Hepatocyte (in vitro differentiated cells): ENCODE measurements at regions not wholly inside any gene's neighbourhood (a gene's known extent, or its start where the extent isn't known, plus 50 kb on each side); places are given as distances from the start of the nearest gene placed in this dataset.

Experiments
- DNase-seq: peaks from one replicate; pipeline ENCODE4 v3.0.0-alpha.2; 2016; ENCODE audit warnings: low spot score
- H2AFZ ChIP-seq: fragments of 200-600 bp; sonication (generic); 2 replicates; pipeline ENCODE4 v1.6.0; 2016; ENCODE audit warnings: antibody characterized with exemption, mild to moderate bottlenecking
- H3K27ac ChIP-seq: fragments of 200-600 bp; sonication (generic); 2 replicates; pipeline ENCODE4 v1.5.1; 2016; ENCODE audit warnings: mild to moderate bottlenecking
- H3K27me3 ChIP-seq: fragments of 200-600 bp; sonication (generic); 2 replicates; pipeline ENCODE4 v1.6.1; 2016
- H3K36me3 ChIP-seq: fragments of 200-600 bp; sonication (generic); replicated peaks from 2 replicates; pipeline ENCODE4 v1.5.1; 2016; ENCODE audit warnings: low read depth; ENCODE audit not compliant: insufficient read depth
- H3K4me1 ChIP-seq: fragments of 200-600 bp; sonication (generic); 2 replicates; pipeline ENCODE4 v1.5.1; 2016; ENCODE audit warnings: mild to moderate bottlenecking, moderate library complexity; ENCODE audit not compliant: insufficient read depth
- H3K4me2 ChIP-seq: fragments of 200-600 bp; sonication (generic); 2 replicates; pipeline ENCODE4 v1.6.0; 2016
- H3K4me3 ChIP-seq: fragments of 200-600 bp; sonication (generic); 2 replicates; pipeline ENCODE4 v1.5.1; 2016; ENCODE audit warnings: mild to moderate bottlenecking
- H3K79me2 ChIP-seq: fragments of 200-600 bp; sonication (generic); 2 replicates; pipeline ENCODE4 v1.6.0; 2017; ENCODE audit warnings: mild to moderate bottlenecking
- H3K9me2 ChIP-seq: fragments of 200-600 bp; sonication (generic); replicated peaks from 2 replicates; pipeline ENCODE4 v1.6.0; 2017; ENCODE audit warnings: mild to moderate bottlenecking; ENCODE audit not compliant: insufficient read depth
- H3K9me3 ChIP-seq: fragments of 200-600 bp; sonication (generic); 2 replicates; pipeline ENCODE4 v1.5.1; 2016; ENCODE audit warnings: low read depth, mild to moderate bottlenecking
- H4K20me1 ChIP-seq: fragments of 200-600 bp; sonication (generic); 2 replicates; pipeline ENCODE4 v1.6.0; 2016; ENCODE audit warnings: mild to moderate bottlenecking; ENCODE audit not compliant: insufficient read depth, poor library complexity, severe bottlenecking
- EZH2 ChIP-seq: fragments of 200-600 bp; sonication (generic); IDR thresholded peaks from 2 replicates; pipeline ENCODE4 v1.6.1; 2016; ENCODE audit warnings: antibody characterized with exemption, mild to moderate bottlenecking, borderline replicate concordance
- EZH2phosphoT487 ChIP-seq: fragments of 200-600 bp; sonication (generic); IDR thresholded peaks from one replicate; pipeline ENCODE4 v1.6.1; 2018; ENCODE audit warnings: antibody characterized with exemption, mild to moderate bottlenecking, low read depth, moderate library complexity; ENCODE audit not compliant: unreplicated experiment, severe bottlenecking
- WGBS: methylation state at CpG from one replicate; pipeline ENCODE4 v1.1.6; 2016; ENCODE audit warnings: low lambda C conversion rate; ENCODE audit errors: missing lambda C conversion rate; 5-methylcytosine and 5-hydroxymethylcytosine counted together
- TF ChIP-seq, protein P1 (sequence below): fragments of 200-600 bp; sonication (generic); IDR thresholded peaks from 2 replicates; pipeline ENCODE4 v1.5.1; 2016; ENCODE audit warnings: antibody characterized with exemption, mild to moderate bottlenecking; ENCODE audit not compliant: poor library complexity

- Histone ChIP-seq H3K4me1 (no peaks in the 10 kb centered on the region), H3K27ac (no peak overlapping the region), H3K4me3 (no peak overlapping the region), H2AFZ (no peak overlapping the region), H3K9me3 (no peaks in the 10 kb centered on the region), H3K4me2 (no peak overlapping the region), H3K79me2 (no peaks in the 10 kb centered on the region), H3K27me3 (no peaks in the 10 kb centered on the region), H4K20me1 (no peaks in the 10 kb centered on the region), H3K9me2 (no peaks in the 10 kb centered on the region), H3K36me3 (no peaks in the 10 kb centered on the region)
- WGBS = 36% methylated on average over 2 of the region's 2 CpGs
- TF ChIP-seq EZH2phosphoT487 (no peak), EZH2 (no peak)
- TF ChIP-seq, protein P1, sequence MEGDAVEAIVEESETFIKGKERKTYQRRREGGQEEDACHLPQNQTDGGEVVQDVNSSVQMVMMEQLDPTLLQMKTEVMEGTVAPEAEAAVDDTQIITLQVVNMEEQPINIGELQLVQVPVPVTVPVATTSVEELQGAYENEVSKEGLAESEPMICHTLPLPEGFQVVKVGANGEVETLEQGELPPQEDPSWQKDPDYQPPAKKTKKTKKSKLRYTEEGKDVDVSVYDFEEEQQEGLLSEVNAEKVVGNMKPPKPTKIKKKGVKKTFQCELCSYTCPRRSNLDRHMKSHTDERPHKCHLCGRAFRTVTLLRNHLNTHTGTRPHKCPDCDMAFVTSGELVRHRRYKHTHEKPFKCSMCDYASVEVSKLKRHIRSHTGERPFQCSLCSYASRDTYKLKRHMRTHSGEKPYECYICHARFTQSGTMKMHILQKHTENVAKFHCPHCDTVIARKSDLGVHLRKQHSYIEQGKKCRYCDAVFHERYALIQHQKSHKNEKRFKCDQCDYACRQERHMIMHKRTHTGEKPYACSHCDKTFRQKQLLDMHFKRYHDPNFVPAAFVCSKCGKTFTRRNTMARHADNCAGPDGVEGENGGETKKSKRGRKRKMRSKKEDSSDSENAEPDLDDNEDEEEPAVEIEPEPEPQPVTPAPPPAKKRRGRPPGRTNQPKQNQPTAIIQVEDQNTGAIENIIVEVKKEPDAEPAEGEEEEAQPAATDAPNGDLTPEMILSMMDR = no peak
- no peak for DNase-seq
These were observed 481.9 kb downstream of the METTL4 start for GRCh38 chr18:2089396-2089795.

DNA sequence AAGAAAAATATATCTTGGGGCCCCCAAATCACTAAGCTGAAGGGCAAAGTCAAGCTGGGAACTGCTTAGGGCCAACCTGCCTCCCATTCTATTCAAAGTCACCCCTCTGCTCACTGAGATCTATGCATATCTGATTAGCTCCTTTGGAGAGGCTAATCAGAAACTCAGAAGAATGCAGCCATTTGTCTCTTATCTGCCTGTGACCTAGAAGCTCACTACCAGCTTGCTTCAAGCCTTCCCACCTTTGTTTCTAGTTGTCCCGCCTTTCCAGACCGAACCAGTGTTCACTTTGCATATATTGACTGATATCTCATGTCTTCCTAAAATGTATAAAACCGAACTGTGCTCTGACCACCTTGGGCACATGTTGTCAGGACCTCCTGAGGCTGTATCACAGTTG is 479.4 kb downstream of the METTL4 start:
- Histone ChIP-seq H3K36me3 (no peaks in the 10 kb centered on the region), H3K4me2 (no peak overlapping the region), H2AFZ (no peak overlapping the region), H3K27ac (no peak overlapping the region), H3K27me3 (no peaks in the 10 kb centered on the region), H3K4me3 (no peak overlapping the region), H4K20me1 (no peaks in the 10 kb centered on the region), H3K9me2 (no peaks in the 10 kb centered on the region), H3K79me2 (no peaks in the 10 kb centered on the region), H3K9me3 (no peaks in the 10 kb centered on the region), H3K4me1 (no peaks in the 10 kb centered on the region)
- 48% methylated on average over 3 of the region's 3 CpGs for WGBS
- DNase-seq = no peak
- TF ChIP-seq, protein P1 = no peak
- TF ChIP-seq EZH2 = no peak
- no peak for TF ChIP-seq EZH2phosphoT487

DNA sequence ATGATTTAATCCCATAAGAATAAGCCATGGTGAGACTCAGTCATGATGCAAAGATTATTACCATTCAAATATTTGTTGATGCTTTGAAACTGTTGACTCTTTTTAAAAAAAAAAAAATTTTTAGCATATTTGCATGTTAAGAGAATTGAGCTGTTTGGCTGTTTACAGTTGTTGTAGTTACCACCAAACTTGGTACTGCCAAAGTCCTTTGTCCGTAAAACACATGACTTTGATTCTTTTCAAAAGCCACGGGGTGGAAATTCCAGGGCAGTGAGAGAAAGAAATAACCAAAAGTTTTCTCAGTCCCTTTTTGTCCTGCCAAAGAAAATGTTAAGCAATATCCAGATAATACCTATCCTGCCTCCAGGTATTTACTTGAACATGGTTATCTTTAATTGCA is 474.8 kb downstream of the METTL4 start:
- Histone ChIP-seq H3K9me2 (no peaks in the 10 kb centered on the region), H3K4me1 (no peaks in the 10 kb centered on the region), H3K4me2 (no peak overlapping the region), H4K20me1 (no peaks in the 10 kb centered on the region), H3K4me3 (no peak overlapping the region), H3K9me3 (no peaks in the 10 kb centered on the region), H3K79me2 (no peaks in the 10 kb centered on the region), H3K27me3 (no peaks in the 10 kb centered on the region), H3K27ac (no peak overlapping the region), H2AFZ (no peak overlapping the region), H3K36me3 (no peaks in the 10 kb centered on the region)
- TF ChIP-seq, protein P1 = no peak
- TF ChIP-seq EZH2phosphoT487 = no peak
- TF ChIP-seq EZH2 = no peak
- DNase-seq = no peak
- 80% methylated on average over 2 of the region's 2 CpGs for WGBS

- H3K9me3 ChIP-seq = no peaks in the 10 kb centered on the region
- no peak overlapping the region for H3K4me3 ChIP-seq
- no peaks in the 10 kb centered on the region for H4K20me1 ChIP-seq
- TF ChIP-seq EZH2phosphoT487 = no peak
- TF ChIP-seq EZH2 = no peak
- TF ChIP-seq, protein P1 = no peak
- H3K36me3 ChIP-seq = no peaks in the 10 kb centered on the region
- DNase-seq = no peak
- H3K4me2 ChIP-seq = no peak overlapping the region
- WGBS = 100% methylated on average over 1 of the region's 1 CpG
- no peaks in the 10 kb centered on the region for H3K9me2 ChIP-seq
- H3K4me1 ChIP-seq = no peaks in the 10 kb centered on the region
- no peak overlapping the region for H2AFZ ChIP-seq
- H3K27me3 ChIP-seq = no peaks in the 10 kb centered on the region
- H3K27ac ChIP-seq = no peak overlapping the region
- H3K79me2 ChIP-seq = no peaks in the 10 kb centered on the region
These were observed 470.6 kb downstream of the METTL4 start for GRCh38 chr18:2100694-2101213.
